Gastroesophageal sphincter (tissue), 3 donors: ENCODE measurements at regions not wholly inside any gene's neighbourhood (a gene's known extent, or its start where the extent isn't known, plus 50 kb on each side); places are given as distances from the start of the nearest gene placed in this dataset.
"Not testable (repeated sequence)": the region's sequence is repeated elsewhere in the genome, so short reads cannot be mapped to it uniquely, and the experiment has no call there.

ENCODE experiments used
- CTCF ChIP-seq, 4 experiments: fragments of 200-600 bp in 2 of 4; fragments of 450-650 bp in 2 of 4; sonication (generic) in 1 of 4; IDR thresholded peaks; one replicate each; pipeline ENCODE4 v1.5.1; 2017 to 2019; ENCODE audit warnings: antibody characterized with exemption in 4 of 4, mild to moderate bottlenecking in 2 of 4, moderate library complexity in 2 of 4
- EP300 ChIP-seq: sonication (generic); formaldehyde crosslinking; IDR thresholded peaks from one replicate; pipeline ENCODE4 v1.6.1; 2017; ENCODE audit warnings: antibody characterized with exemption, mild to moderate bottlenecking
- POLR2AphosphoS5 ChIP-seq: sonication (generic); formaldehyde crosslinking; IDR thresholded peaks from one replicate; pipeline ENCODE4 v1.6.1; 2017; ENCODE audit warnings: antibody characterized with exemption

GRCh38 chr1:121511876-121512275 lies 327.1 kb downstream of the SRGAP2C start:
- not testable (repeated sequence) for TF ChIP-seq CTCF (IDR thresholded peaks at IDR 0.05); POLR2AphosphoS5; EP300
